ENCODE measurements at regions not wholly inside any gene's neighbourhood (a gene's known extent, or its start where the extent isn't known, plus 50 kb on each side); places are given as distances from the start of the nearest gene placed in this dataset.

GRCh38 chr3:109924196-109924595 lies 586.9 kb upstream of the DPPA4 start:
- TF ChIP-seq, protein P1, sequence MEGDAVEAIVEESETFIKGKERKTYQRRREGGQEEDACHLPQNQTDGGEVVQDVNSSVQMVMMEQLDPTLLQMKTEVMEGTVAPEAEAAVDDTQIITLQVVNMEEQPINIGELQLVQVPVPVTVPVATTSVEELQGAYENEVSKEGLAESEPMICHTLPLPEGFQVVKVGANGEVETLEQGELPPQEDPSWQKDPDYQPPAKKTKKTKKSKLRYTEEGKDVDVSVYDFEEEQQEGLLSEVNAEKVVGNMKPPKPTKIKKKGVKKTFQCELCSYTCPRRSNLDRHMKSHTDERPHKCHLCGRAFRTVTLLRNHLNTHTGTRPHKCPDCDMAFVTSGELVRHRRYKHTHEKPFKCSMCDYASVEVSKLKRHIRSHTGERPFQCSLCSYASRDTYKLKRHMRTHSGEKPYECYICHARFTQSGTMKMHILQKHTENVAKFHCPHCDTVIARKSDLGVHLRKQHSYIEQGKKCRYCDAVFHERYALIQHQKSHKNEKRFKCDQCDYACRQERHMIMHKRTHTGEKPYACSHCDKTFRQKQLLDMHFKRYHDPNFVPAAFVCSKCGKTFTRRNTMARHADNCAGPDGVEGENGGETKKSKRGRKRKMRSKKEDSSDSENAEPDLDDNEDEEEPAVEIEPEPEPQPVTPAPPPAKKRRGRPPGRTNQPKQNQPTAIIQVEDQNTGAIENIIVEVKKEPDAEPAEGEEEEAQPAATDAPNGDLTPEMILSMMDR (IDR thresholded peaks at IDR 0.05): no peak
- TF ChIP-seq POLR2A (IDR thresholded peaks at IDR 0.05): no peak
